ENCODE measurements at regions not wholly inside any gene's neighbourhood (a gene's known extent, or its start where the extent isn't known, plus 50 kb on each side); places are given as distances from the start of the nearest gene placed in this dataset.

GRCh38 chr15:46672041-46672440 is 1037.2 kb downstream of the SQOR start:
- Histone ChIP-seq H3K36me3 (replicated peaks; ENCODE audit: control insufficient read depth, insufficient read depth, low read length) (no peaks in the 10 kb centered on the region), H3K4me3 (ENCODE audit: insufficient read depth, low read depth, low read length) (no peak overlapping the region), H3K27me3 (ENCODE audit: control insufficient read depth, insufficient read depth, low read length) (no peaks in the 10 kb centered on the region)
- DNase-seq = no peak

DNA sequence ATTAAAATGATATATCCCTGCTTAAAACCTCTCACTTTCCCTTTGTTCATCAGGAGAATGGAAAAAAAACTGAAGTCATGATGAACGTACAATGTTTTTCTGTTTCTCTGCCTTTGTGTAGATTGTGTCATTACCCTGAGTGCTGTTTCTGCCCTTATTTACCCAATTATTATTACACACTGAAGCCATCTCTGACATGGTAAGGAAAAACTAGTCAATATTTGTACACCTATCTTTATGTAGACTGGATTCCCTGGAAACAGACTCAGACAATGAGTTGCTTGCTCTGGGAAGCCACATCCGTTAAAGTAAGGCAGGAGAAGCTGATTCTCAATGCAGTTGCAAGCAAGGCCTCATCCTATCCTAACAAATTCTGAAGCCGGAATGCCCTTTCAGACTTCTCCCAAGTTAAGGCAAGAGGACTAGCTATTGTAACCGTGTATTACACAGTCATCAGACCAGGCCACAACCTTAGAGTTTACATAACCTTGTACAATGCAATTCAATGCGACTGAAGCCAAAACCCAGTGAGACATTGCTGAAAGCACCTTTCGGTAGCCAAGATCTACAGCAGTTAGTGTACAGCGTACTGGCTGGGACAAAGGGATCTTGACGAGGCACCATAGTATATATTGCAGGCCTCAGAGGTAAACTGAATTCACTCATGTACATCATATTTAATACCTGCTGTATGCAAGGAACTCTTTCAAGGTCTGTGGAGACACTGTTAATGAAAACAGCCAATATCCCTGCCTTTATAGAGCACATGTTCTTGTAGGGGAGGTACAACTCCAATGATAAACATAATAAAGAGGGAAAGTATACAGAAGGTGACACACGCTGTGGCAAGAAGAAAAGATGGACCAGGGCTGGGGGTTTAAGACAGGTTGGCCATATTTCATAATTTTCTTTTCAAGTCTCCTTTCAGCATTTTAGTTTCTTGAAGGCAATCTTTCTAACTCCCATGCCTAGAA is 1040.8 kb upstream of the SEMA6D start:
- H3K4me3 ChIP-seq (ENCODE audit: insufficient read depth, low read depth, low read length) = no peak overlapping the region
- H3K36me3 ChIP-seq (replicated peaks; ENCODE audit: control insufficient read depth, insufficient read depth, low read length) = no peaks in the 10 kb centered on the region
- no peak for DNase-seq
- H3K27me3 ChIP-seq (ENCODE audit: control insufficient read depth, insufficient read depth, low read length) = no peaks in the 10 kb centered on the region

- DNase-seq = no peak
- Histone ChIP-seq H3K27me3 (ENCODE audit: control insufficient read depth, insufficient read depth, low read length) (no peaks in the 10 kb centered on the region), H3K4me3 (ENCODE audit: insufficient read depth, low read depth, low read length) (no peak overlapping the region), H3K36me3 (replicated peaks; ENCODE audit: control insufficient read depth, insufficient read depth, low read length) (no peaks in the 10 kb centered on the region)
Measured at GRCh38 chr15:46677491-46677890, 1039.8 kb upstream of the SEMA6D start.

- no peaks in the 10 kb centered on the region for H3K27me3 ChIP-seq (ENCODE audit: control insufficient read depth, insufficient read depth, low read length)
- H3K36me3 ChIP-seq (replicated peaks; ENCODE audit: control insufficient read depth, insufficient read depth, low read length) = no peaks in the 10 kb centered on the region
- no peak overlapping the region for H3K4me3 ChIP-seq (ENCODE audit: insufficient read depth, low read depth, low read length)
- no peak for DNase-seq
Measured at GRCh38 chr15:46681901-46682300, 1035.4 kb upstream of the SEMA6D start.

DNA sequence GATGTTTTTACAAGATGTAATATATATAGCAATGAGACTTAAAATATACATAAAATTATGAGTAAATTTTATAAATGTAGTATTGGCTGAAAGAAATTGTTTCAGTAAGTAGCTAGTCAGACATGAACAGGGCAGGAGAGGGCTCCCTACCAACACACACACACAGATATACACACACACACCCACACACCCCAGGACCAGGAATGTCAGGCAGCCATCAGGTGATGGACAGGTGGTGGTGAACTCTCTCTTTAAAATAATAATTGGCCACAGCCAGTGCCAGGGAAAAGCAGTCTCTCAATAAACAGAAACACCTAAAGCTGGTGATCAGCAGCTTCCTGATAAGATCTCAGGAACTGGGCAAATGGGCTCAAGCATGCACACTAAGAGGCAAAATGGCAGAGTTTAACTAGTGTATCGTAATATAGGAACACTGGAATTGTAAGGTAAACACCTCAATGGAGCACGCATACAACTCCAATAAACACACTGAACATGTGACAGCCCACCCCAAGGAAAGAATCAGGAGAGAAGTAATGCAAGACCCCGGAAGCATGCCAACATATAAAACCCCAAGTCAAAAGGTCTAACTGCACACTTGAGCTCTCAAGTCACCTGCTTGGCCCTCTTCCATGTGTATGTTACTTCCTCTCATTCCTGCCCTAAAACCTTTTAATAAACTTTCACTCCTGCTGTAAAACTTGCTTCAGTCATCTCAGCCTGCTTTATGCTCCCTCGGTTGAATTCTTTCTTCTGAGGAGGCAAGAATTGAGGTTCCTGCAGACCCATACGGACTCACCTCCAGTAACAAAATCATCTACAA is 1034.1 kb upstream of the SEMA6D start:
- H3K36me3 ChIP-seq (replicated peaks; ENCODE audit: control insufficient read depth, insufficient read depth, low read length) = no peaks in the 10 kb centered on the region
- no peak overlapping the region for H3K4me3 ChIP-seq (ENCODE audit: insufficient read depth, low read depth, low read length)
- no peaks in the 10 kb centered on the region for H3K27me3 ChIP-seq (ENCODE audit: control insufficient read depth, insufficient read depth, low read length)
- no peak for DNase-seq

- no peaks in the 10 kb centered on the region for H3K27me3 ChIP-seq (ENCODE audit: control insufficient read depth, insufficient read depth, low read length)
- H3K36me3 ChIP-seq (replicated peaks; ENCODE audit: control insufficient read depth, insufficient read depth, low read length) = no peaks in the 10 kb centered on the region
- no peak for DNase-seq
- H3K4me3 ChIP-seq (ENCODE audit: insufficient read depth, low read depth, low read length) = no peak overlapping the region
Measured at GRCh38 chr15:46685096-46685495, 1032.2 kb upstream of the SEMA6D start.

DNA sequence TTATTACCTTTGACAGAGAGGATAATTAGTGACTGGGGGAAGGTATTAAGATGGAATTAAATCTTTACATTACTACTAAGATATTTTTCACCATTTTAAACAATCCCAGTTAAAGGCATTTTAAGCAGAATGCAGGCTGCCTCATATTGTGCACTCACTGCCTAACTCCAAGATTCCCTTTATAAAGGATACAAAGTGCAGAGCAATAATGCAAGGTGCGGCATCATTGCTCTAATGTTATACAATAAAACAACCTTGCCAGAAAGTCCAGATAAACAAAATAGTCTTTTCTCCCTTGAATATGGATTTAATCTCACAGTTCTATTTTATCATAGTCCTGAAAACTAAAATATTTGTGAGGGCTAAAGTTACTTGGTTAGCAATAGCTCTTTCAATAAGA is 1031.6 kb upstream of the SEMA6D start:
- no peak for DNase-seq
- H3K4me3 ChIP-seq (ENCODE audit: insufficient read depth, low read depth, low read length) = no peak overlapping the region
- no peaks in the 10 kb centered on the region for H3K36me3 ChIP-seq (replicated peaks; ENCODE audit: control insufficient read depth, insufficient read depth, low read length)
- H3K27me3 ChIP-seq (ENCODE audit: control insufficient read depth, insufficient read depth, low read length) = no peaks in the 10 kb centered on the region

DNA sequence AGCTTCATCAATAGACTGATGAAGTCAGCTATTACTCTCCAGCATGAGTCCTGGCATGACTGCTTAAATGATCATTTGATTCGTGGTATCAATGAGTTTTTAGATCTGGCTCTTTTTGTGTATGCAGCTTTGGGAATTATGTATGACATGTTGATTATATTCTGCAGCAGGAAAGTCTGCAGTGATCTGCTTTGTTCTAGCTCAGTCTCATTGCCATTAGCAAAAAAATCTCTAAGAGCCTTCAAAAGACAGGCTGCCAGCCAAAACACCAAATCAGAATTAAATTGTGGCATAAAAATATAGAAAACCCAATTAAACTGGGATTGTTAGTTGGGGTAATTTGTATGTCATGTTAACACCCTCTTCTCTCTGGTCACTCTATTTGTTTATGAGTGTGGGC is 1021.0 kb upstream of the SEMA6D start:
- no peaks in the 10 kb centered on the region for H3K36me3 ChIP-seq (replicated peaks; ENCODE audit: control insufficient read depth, insufficient read depth, low read length)
- no peaks in the 10 kb centered on the region for H3K27me3 ChIP-seq (ENCODE audit: control insufficient read depth, insufficient read depth, low read length)
- no peak for DNase-seq
- H3K4me3 ChIP-seq (ENCODE audit: insufficient read depth, low read depth, low read length) = no peak overlapping the region

- H3K27me3 ChIP-seq (ENCODE audit: control insufficient read depth, insufficient read depth, low read length) = no peaks in the 10 kb centered on the region
Measured at GRCh38 chr15:46701346-46701745, 1016.0 kb upstream of the SEMA6D start.

GRCh38 chr15:46701896-46702295 is 1015.4 kb upstream of the SEMA6D start:
- no peak for DNase-seq
- Histone ChIP-seq H3K27me3 (ENCODE audit: control insufficient read depth, insufficient read depth, low read length) (no peaks in the 10 kb centered on the region), H3K36me3 (replicated peaks; ENCODE audit: control insufficient read depth, insufficient read depth, low read length) (no peaks in the 10 kb centered on the region), H3K4me3 (ENCODE audit: insufficient read depth, low read depth, low read length) (no peak overlapping the region)

More at GRCh38 chr15:46701346-46701745, 1016.0 kb upstream of the SEMA6D start:
- DNase-seq = no peak
- Histone ChIP-seq H3K36me3 (replicated peaks; ENCODE audit: control insufficient read depth, insufficient read depth, low read length) (no peaks in the 10 kb centered on the region), H3K4me3 (ENCODE audit: insufficient read depth, low read depth, low read length) (no peak overlapping the region)

DNA sequence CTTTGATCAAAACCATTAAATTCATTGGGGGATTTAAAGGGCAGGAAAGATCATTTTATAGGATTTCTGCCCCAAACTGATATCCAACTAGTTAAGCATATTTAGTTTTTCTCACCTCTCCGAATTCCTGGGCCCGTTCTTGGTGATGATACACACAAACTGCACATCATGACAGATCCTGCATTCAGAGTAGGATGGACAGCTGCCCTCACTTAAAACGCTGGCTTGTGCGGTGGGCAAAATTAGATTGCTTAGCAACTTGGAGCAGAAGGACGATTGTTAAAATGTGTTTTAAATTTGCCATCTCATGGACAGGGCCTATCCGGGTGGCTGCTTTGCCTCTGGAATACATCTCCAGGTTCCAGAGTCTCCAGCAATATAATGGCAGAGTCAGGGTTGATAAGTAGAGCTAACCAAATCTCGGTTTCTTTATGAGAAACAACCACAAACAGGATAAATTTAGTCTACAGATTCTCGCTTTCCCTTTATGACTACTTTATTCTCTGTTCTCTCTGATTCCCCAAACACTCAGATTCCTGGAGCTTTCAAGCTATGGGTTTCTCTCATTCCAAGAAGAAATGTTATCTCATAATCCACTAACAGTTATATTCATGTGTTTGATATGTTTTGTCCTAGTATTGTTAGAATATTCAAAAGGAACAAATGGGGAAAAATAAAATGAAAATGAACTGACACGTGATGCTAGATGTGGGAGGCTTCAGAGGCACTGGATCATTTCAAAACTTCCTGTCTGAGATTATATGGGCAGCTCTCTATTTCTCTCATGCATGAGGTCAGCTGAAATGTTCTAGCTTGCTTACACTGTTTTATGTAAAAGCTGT is 1014.1 kb upstream of the SEMA6D start:
- Histone ChIP-seq H3K36me3 (replicated peaks; ENCODE audit: control insufficient read depth, insufficient read depth, low read length) (no peaks in the 10 kb centered on the region), H3K4me3 (ENCODE audit: insufficient read depth, low read depth, low read length) (no peak overlapping the region), H3K27me3 (ENCODE audit: control insufficient read depth, insufficient read depth, low read length) (no peaks in the 10 kb centered on the region)
- DNase-seq = no peak

DNA sequence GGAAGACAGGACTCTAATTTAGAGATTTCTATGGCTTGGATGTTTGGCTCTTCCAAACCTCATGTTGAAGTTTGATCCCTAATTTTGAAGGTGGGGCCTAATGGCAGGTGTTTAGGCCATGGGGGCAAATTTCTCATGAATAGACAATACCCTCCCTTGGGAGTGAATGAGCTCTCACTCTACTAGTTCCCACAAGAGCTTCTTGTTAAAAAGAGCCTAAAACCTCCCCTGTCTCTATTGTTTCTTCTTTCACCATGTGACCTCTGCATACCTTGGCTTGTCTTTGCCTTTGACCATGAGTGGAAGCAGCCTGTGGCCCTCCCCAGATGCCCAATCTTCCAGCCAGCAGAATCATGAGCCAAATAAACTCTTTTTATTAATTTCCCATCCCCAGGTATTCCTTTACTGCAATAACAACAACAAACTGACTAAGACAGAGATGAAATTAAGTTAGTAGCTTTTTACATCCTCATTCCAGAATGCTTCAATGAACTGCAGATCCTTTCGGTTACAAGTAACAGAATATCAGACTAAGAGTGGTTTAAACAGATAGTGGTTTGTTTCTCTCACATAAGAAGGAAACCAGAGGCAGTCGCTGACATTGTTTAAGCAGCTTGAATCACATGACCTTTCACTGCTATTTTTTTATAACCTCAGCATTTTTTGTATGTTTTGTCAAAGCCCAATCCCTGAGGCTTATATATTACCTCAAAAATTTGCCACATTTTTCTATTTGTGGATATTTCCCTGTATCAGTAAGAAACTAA is 1013.3 kb upstream of the SEMA6D start:
- no peak for DNase-seq
- Histone ChIP-seq H3K36me3 (replicated peaks; ENCODE audit: control insufficient read depth, insufficient read depth, low read length) (no peaks in the 10 kb centered on the region), H3K4me3 (ENCODE audit: insufficient read depth, low read depth, low read length) (no peak overlapping the region), H3K27me3 (ENCODE audit: control insufficient read depth, insufficient read depth, low read length) (no peaks in the 10 kb centered on the region)

GRCh38 chr15:46707452-46707851 is 1009.9 kb upstream of the SEMA6D start:
- DNase-seq = no peak
- H3K4me3 ChIP-seq (ENCODE audit: insufficient read depth, low read depth, low read length) = no peak overlapping the region
- no peaks in the 10 kb centered on the region for H3K27me3 ChIP-seq (ENCODE audit: control insufficient read depth, insufficient read depth, low read length)
- H3K36me3 ChIP-seq (replicated peaks; ENCODE audit: control insufficient read depth, insufficient read depth, low read length) = no peaks in the 10 kb centered on the region

- Histone ChIP-seq H3K27me3 (ENCODE audit: control insufficient read depth, insufficient read depth, low read length) (no peaks in the 10 kb centered on the region), H3K4me3 (ENCODE audit: insufficient read depth, low read depth, low read length) (no peak overlapping the region), H3K36me3 (replicated peaks; ENCODE audit: control insufficient read depth, insufficient read depth, low read length) (no peaks in the 10 kb centered on the region)
- DNase-seq = no peak
Measured at GRCh38 chr15:46708226-46708625, 1009.1 kb upstream of the SEMA6D start.

Data from H7 (cell line).